AG10803 (cell line): ENCODE measurements at regions not wholly inside any gene's neighbourhood (a gene's known extent, or its start where the extent isn't known, plus 50 kb on each side); places are given as distances from the start of the nearest gene placed in this dataset.

Source experiments
- DNase-seq: peaks from one replicate; pipeline ENCODE4 v3.0.0; 2010; ENCODE audit warnings: low read depth
- H3K4me3 ChIP-seq: 2 replicates; pipeline ENCODE4 v1.5.1; 2011; ENCODE audit warnings: mild to moderate bottlenecking, low read length, control low read depth
- TF ChIP-seq, protein P1 (sequence below): conservative IDR thresholded peaks from 2 replicates; pipeline ENCODE4 v1.5.1; 2011; ENCODE audit warnings: mild to moderate bottlenecking, low read length, control low read depth, inconsistent platforms

DNA sequence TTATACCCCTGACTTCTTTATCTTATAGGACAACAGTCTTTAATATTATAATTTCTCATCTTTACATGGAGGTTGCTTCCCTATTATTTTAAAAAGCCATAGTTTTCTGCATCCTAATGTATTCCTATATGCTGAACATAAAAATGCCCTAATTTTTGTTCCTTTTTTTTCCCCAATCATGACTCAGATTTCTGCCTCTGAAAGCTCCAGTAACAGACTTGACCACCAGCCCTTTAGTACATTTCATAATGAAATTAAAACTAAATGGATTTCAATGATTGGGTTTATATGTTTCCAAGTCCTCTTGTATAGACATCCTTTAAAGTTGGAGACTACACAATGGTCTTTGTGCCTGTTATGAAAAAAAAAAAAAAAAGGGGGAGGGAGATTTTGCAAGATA lies 712.5 kb downstream of the DIAPH3 start:
- TF ChIP-seq, protein P1, sequence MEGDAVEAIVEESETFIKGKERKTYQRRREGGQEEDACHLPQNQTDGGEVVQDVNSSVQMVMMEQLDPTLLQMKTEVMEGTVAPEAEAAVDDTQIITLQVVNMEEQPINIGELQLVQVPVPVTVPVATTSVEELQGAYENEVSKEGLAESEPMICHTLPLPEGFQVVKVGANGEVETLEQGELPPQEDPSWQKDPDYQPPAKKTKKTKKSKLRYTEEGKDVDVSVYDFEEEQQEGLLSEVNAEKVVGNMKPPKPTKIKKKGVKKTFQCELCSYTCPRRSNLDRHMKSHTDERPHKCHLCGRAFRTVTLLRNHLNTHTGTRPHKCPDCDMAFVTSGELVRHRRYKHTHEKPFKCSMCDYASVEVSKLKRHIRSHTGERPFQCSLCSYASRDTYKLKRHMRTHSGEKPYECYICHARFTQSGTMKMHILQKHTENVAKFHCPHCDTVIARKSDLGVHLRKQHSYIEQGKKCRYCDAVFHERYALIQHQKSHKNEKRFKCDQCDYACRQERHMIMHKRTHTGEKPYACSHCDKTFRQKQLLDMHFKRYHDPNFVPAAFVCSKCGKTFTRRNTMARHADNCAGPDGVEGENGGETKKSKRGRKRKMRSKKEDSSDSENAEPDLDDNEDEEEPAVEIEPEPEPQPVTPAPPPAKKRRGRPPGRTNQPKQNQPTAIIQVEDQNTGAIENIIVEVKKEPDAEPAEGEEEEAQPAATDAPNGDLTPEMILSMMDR = no peak
- H3K4me3 ChIP-seq = no peak overlapping the region
- DNase-seq = no peak

DNA sequence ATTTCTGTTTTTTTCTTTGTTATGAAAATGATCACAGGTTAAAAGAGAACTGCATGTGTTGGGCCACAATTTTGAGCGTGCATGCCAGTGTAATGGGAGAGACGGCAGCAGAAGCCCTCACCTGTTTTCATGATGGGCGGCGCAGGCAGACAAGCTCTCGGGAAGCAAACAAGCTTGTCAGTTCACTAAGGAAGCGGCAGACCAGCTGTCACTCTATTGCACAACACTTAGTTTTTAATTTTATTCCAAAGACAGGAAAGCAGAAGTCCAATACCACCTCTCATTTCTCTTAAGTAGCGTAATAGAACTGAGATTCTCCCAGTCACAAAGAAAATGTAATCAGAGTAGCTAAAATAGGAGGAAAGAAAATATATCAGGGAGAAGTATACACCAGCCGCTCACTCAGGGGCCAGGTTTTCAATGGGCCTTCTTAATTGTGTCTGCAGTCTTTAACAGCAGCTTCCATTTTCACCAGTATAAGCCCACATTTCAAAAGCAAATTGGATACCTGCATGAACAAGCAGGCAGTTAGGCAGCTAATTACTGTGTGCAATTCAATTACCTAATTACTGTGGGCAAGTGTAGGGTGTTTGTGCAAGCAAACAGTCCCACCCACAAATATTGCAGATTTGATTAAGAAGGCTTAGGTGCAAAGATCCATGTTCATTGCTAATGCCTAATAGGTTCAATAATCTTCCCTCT lies 711.4 kb downstream of the DIAPH3 start:
- TF ChIP-seq, protein P1 = no peak
- no peak overlapping the region for H3K4me3 ChIP-seq
- no peak for DNase-seq

DNA sequence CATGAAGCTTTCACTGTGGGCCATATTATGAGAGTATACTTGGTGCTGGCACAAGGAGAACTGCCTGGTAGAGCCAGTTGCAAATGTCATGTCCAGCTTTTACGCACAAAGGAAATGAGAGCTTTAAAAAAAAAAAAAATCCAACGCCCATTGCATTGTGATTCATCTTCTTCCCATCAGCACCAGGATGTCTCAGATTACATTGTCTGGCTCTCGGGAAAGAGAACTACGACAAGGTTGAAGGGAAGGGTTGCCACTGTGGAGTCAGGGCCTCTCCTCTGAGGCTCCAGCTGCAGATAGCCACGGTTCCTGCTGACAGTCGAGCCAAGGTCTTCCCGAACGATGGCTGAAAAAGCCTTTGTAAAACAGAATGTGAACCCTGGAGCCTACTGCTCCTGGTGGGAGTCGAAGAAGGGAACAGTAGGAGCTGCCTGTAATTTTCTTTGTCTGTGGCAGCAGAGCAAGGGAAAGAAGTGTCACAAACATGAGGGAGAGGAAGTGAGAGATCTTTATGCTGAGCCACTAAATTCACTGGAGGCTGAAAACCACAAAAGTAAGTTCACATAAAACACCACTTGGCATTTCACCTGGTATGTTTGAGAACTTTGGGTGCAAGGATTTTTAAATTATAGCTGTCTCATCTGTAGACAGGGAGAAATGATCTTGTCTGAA lies 704.7 kb downstream of the DIAPH3 start:
- peak; percentile 33 for DNase-seq
- TF ChIP-seq, protein P1 = no peak
- no peak overlapping the region for H3K4me3 ChIP-seq

DNA sequence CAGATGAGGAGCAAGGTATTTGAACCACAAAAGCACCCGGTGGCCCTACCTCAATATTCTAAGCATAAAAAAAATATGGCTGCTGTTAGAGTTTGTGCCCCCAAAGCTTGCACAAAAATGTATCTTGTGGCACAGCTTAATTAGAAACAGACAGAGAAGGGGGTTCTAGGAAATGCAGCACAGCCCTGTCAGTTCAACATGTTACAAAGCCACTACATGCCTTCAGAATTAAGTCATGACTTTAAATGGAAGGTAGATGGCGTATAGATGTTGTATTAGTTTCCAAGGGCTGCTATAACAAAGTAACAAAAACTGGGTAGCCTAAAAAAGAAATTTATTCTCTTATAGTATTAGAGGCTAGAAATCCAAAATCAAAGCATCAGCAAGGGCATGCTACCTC lies 703.8 kb downstream of the DIAPH3 start:
- no peak overlapping the region for H3K4me3 ChIP-seq
- TF ChIP-seq, protein P1 = no peak
- peak; percentile 33 for DNase-seq

DNA sequence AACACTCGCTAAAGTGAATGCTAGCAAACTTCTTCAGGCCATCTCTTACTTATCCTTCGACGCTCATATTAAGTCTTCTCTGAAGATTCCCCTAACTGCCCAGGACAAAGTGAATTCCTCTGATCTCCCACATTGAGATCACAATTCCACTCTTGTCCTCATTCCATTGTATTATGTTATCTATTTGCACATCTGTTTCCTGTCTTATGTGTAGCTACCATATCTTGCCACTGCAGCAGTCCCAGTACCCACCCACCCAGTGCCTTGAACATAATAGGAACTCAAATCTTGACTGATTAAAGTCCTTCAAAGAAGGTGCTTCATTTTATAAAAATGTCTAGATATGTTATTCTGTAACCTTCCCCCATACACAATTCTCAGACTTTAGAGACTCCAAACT lies 702.3 kb downstream of the DIAPH3 start:
- DNase-seq = no peak
- TF ChIP-seq, protein P1 = no peak

DNA sequence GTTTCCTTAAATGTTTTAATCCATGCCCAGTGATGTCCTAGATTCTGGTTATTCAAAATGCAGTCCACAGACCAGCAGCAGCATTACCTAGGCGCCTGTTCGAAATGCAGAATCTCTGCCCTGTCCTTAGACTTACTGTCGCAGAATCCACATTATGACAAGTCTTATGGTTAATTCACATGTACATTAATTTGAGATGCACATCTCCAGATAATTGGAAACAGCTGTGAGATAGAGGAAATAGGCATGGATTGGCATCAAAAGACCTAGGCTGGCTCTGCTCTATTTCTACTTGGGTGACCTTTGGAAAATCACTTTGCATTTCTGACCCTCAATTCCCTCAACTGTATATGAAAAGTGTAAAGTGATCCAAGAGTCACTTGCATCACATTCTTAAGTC lies 700.7 kb downstream of the DIAPH3 start:
- TF ChIP-seq, protein P1 = no peak
- DNase-seq = no peak
- H3K4me3 ChIP-seq = no peak overlapping the region

More for the DNA sequence above, 702.3 kb downstream of the DIAPH3 start:
- no peak overlapping the region for H3K4me3 ChIP-seq

DNA sequence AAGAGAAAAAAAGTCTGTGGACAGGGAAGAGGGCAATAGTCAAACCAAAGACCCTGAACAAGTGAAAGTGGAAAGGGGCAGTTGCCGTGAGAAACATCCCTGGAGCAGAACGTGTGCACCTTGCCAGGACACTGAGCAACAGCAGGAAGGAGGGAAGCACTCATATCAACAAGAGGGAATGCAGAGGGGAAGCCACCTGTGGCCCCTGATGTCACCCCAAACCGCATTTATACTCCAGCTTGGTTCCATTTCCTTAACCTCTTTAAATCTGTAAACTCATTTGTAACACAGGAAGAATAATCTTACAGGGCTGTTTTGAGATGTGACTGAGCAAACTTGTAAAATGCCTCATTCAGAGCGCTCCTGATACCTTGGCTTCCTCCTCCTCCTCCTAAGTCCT lies 698.8 kb downstream of the DIAPH3 start:
- H3K4me3 ChIP-seq = no peak overlapping the region
- no peak for DNase-seq
- TF ChIP-seq, protein P1 = no peak
